ENCODE measurements at regions not wholly inside any gene's neighbourhood (a gene's known extent, or its start where the extent isn't known, plus 50 kb on each side); places are given as distances from the start of the nearest gene placed in this dataset.

GRCh38 chr1:219402925-219403324, 210.0 kb downstream of the ZC3H11B start:
- no peak for TF ChIP-seq CTCF (IDR thresholded peaks at IDR 0.05)
- TF ChIP-seq POLR2A (IDR thresholded peaks at IDR 0.05), result no peak

All from heart left ventricle (tissue), 13 donors.